ENCODE measurements at regions not wholly inside any gene's neighbourhood (a gene's known extent, or its start where the extent isn't known, plus 50 kb on each side); places are given as distances from the start of the nearest gene placed in this dataset.
"Not testable (repeated sequence)": the region's sequence is repeated elsewhere in the genome, so short reads cannot be mapped to it uniquely, and the experiment has no call there.

DNA sequence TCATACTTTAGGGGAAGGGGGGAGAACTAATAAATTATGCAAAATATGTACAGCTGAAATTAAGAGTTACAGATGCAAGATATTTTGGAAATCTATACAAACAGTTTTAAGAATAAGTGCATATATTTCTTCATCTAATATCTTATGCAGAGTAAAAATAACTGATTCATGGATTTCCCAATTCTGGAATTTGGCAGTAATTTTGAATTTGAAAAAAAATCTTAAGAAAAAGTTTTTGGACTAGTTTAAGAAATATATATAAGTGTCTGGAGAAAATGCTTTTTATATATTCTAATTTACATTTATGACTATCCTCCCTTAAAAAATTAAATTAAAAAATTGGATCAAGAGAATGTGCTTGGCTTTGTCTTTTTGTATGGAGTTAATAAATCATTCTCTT, 474.3 kb downstream of the BRINP3 start:
- no peak for DNase-seq (ENCODE audit: low read depth)

DNA sequence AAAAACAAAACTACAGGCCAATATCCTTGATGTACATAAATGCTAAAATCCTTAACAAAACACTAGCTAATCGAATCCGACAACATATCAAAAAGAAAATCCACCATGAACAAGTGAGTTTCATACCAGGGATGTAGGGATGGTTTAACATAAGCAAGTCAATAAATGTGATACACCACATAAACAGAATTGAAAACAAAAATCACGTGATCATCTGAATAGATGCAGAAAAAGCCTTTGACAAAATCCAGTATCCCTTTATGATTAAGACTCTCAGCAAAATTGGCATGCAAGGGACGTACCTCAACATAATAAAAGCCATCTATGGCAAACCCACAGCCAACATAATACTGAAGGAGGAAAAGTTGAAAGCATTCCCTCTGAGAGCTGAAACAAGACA, 466.1 kb downstream of the BRINP3 start:
- DNase-seq (ENCODE audit: low read depth), result no peak

DNA sequence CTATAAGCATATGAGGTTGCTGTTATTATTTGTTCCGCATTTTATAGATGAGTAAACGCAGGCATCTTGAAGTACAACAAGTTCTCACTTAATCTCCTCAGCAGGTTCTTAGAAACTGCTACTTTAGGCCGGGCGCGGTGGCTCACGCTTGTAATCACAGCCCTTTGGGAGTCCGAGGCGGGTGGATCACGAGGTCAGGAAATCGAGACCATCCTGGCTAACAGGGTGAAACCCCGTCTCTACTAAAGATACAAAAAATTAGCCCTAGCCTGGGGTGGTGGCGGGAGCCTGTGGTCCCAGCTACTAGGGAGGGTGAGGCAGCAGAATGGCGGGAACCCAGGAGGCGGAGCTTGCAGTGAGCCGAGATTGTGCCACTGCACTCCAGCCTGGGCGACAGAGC, 458.5 kb downstream of the BRINP3 start:
- not testable (repeated sequence) for DNase-seq (ENCODE audit: low read depth)

DNA sequence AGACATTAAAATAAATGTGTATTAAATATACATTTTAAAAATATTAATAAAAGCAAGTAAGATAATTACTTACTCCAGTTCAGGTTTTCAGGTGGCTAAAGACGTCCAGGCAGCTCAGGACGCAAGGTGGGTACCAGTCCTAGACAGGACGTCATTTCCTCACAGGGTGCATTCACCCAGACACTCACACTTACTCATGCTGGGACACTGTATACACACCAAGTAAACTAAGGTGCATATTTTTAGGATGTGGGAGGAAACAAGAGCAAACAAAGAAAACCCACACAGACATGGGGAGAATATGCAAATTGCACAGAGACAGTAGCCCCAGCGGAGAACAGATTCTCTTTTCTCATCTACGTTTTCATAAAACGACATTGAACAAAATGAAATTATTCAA, 457.9 kb downstream of the BRINP3 start:
- DNase-seq (ENCODE audit: low read depth), result no peak

DNA sequence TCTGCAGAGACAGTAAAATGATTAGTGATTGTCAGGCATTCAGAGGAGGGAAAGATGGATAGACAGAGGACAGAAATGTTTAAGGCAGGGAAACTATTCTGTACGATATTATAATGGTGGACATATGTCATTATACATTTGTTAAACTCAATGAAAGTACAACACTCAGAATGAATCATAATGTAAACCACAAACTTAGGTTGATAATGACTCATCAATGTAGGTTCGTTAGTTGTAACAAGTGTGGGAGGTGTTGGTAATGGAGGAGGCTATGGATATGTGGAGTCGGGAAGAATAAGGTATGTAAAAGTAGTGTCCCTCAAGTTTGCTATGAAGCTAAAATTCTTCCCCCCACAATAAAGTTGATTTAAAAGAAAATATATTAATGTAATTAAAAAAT, 455.0 kb downstream of the BRINP3 start:
- DNase-seq (ENCODE audit: low read depth), result no peak

DNA sequence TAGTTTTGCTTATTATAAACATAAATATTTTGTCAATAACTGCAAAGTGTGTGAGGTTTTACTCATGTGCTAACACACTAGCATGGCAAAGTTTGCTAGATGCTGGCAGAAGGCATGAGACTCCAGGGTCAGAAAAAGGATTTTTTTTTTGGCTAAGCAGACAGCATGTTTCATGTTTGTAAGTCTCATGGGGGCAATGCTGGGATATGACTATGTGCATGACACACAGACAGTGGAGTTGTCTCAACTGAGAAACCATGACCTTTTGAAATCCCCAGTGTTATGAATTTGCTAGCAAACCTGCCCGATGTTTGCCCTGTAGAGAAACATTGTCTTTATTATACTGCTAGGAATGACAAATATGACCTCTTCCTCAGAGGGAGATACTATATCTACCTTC, 448.2 kb downstream of the BRINP3 start:
- no peak for DNase-seq (ENCODE audit: low read depth)

DNA sequence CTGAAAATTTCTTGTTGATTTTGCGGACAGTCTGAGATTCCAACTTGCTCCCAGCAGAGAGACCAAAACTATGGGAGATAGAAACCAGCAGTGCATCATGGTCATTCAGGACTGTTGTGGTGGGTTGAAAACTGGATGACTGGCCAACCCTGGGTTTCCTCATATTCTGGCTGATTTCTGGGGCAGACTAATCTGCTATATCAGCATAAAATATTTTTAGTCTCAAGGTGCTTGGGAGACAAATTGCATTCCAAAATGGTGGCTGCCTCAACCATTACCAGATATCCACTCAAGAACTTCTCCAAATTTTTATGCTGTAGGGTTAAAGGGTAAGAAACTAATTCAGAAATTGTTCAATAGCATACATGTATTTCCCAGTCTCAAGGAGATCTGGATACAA, 434.0 kb downstream of the BRINP3 start:
- no peak for DNase-seq (ENCODE audit: low read depth)

DNA sequence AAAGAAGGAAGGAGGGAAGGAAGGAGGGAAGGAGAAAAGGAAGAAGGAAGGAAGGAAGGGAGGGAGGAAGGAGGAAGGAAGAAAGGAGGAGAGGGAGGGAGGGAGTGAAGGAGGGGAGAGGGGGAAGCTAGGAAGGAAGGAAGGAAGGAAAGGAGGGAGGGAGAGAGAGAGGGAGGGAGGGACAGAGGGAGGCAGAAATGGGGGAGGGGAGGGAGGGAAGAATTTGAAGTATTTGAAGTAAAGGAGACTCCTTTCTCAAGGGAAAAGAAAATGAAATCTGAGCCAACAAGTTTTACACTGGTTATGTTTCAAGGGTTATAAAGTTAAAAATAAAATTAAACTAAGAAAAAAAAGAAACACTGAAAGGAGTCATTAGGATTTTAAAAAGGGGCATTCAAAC, 431.4 kb downstream of the BRINP3 start:
- no peak for DNase-seq (ENCODE audit: low read depth)
